Smooth muscle cell (in vitro differentiated cells): ENCODE measurements at regions not wholly inside any gene's neighbourhood (a gene's known extent, or its start where the extent isn't known, plus 50 kb on each side); places are given as distances from the start of the nearest gene placed in this dataset.

Experiments
- DNase-seq: peaks from one replicate; lab custom pipeline; 2025; ENCODE audit not compliant: unreplicated experiment; lab: John Stamatoyannopoulos, UW
- H2AFZ ChIP-seq: fragments of 200-600 bp; sonication (generic); 2 replicates; pipeline ENCODE4 v1.6.0; 2016; ENCODE audit warnings: antibody characterized with exemption, low read depth, mild to moderate bottlenecking
- H3F3A ChIP-seq: fragments of 200-600 bp; sonication (generic); 2 replicates; pipeline ENCODE4 v1.6.0; 2017; ENCODE audit warnings: antibody characterized with exemption, low read depth
- H3K27ac ChIP-seq: fragments of 200-600 bp; sonication (generic); 2 replicates; pipeline ENCODE4 v1.5.1; 2016; ENCODE audit warnings: low read depth, mild to moderate bottlenecking
- H3K27me3 ChIP-seq: fragments of 200-600 bp; sonication (generic); 2 replicates; pipeline ENCODE4 v1.6.1; 2016; ENCODE audit warnings: low read depth, mild to moderate bottlenecking
- H3K36me3 ChIP-seq: fragments of 200-600 bp; sonication (generic); 2 replicates; pipeline ENCODE4 v1.5.1; 2016; ENCODE audit warnings: low read depth
- H3K4me1 ChIP-seq: fragments of 200-600 bp; sonication (generic); 2 replicates; pipeline ENCODE4 v1.5.1; 2016; ENCODE audit warnings: low read depth
- H3K4me2 ChIP-seq: fragments of 200-600 bp; sonication (generic); 2 replicates; pipeline ENCODE4 v1.6.0; 2016; ENCODE audit warnings: mild to moderate bottlenecking
- H3K4me3 ChIP-seq: fragments of 200-600 bp; sonication (generic); 2 replicates; pipeline ENCODE4 v1.5.1; 2016; ENCODE audit warnings: mild to moderate bottlenecking
- H3K79me2 ChIP-seq: fragments of 200-600 bp; sonication (generic); 2 replicates; pipeline ENCODE4 v1.6.0; 2016; ENCODE audit warnings: low read depth, mild to moderate bottlenecking
- H3K9ac ChIP-seq: fragments of 200-600 bp; sonication (generic); 2 replicates; pipeline ENCODE4 v1.6.0; 2016; ENCODE audit warnings: low read depth
- H3K9me3 ChIP-seq: fragments of 200-600 bp; sonication (generic); replicated peaks from 2 replicates; pipeline ENCODE4 v1.5.1; 2016; ENCODE audit warnings: low read depth
- H4K20me1 ChIP-seq: fragments of 200-600 bp; sonication (generic); 2 replicates; pipeline ENCODE4 v1.6.0; 2016; ENCODE audit warnings: low read depth
- WGBS: methylation state at CpG from one replicate; pipeline ENCODE4 v1.1.7; 2016; ENCODE audit warnings: low lambda C conversion rate; 5-methylcytosine and 5-hydroxymethylcytosine counted together
- TF ChIP-seq, protein P1 (sequence below): fragments of 200-600 bp; sonication (generic); IDR thresholded peaks from 2 replicates; pipeline ENCODE4 v1.5.1; 2017; ENCODE audit warnings: borderline replicate concordance, mild to moderate bottlenecking, antibody characterized with exemption; ENCODE audit not compliant: insufficient read depth, poor library complexity, severe bottlenecking

DNA sequence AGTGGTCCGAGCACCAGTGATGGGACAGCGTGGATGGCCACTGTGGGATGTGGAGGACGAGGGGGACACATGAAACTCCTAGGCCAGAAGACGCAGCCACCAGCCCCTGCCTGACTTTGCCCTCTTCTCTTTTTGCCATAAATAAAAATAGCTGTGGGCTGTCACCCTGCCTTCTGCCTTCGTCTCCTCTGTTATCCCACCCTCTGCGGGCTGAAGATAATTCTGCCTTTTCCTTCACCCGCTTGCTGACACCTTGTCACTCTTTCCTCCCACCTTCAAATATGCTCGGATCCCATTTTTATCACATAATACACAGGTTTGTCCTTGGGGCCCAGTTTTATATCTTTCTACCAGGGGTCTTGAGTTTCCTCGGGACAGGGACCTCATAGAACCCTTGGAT is 87.6 kb upstream of the CIBAR2 start:
- H3K4me3 ChIP-seq: no peak overlapping the region
- TF ChIP-seq, protein P1, sequence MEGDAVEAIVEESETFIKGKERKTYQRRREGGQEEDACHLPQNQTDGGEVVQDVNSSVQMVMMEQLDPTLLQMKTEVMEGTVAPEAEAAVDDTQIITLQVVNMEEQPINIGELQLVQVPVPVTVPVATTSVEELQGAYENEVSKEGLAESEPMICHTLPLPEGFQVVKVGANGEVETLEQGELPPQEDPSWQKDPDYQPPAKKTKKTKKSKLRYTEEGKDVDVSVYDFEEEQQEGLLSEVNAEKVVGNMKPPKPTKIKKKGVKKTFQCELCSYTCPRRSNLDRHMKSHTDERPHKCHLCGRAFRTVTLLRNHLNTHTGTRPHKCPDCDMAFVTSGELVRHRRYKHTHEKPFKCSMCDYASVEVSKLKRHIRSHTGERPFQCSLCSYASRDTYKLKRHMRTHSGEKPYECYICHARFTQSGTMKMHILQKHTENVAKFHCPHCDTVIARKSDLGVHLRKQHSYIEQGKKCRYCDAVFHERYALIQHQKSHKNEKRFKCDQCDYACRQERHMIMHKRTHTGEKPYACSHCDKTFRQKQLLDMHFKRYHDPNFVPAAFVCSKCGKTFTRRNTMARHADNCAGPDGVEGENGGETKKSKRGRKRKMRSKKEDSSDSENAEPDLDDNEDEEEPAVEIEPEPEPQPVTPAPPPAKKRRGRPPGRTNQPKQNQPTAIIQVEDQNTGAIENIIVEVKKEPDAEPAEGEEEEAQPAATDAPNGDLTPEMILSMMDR: no peak
- no peak overlapping the region for H3K27ac ChIP-seq
- 92% methylated on average over 9 of the region's 9 CpGs for WGBS
- no peaks in the 10 kb centered on the region for H4K20me1 ChIP-seq
- H3K27me3 ChIP-seq: no peaks in the 10 kb centered on the region
- no peak for DNase-seq
- H3K9ac ChIP-seq: no peak overlapping the region
- H2AFZ ChIP-seq: no peak overlapping the region
- H3K36me3 ChIP-seq: no peaks in the 10 kb centered on the region
- peak overlapping the region; percentile 20 for H3K4me2 ChIP-seq
- H3K4me1 ChIP-seq: peaks cover 21% of the 10 kb centered on the region
- H3K79me2 ChIP-seq: peaks cover 36% of the 10 kb centered on the region
- peaks cover 28% of the 10 kb centered on the region for H3F3A ChIP-seq
- no peaks in the 10 kb centered on the region for H3K9me3 ChIP-seq

DNA sequence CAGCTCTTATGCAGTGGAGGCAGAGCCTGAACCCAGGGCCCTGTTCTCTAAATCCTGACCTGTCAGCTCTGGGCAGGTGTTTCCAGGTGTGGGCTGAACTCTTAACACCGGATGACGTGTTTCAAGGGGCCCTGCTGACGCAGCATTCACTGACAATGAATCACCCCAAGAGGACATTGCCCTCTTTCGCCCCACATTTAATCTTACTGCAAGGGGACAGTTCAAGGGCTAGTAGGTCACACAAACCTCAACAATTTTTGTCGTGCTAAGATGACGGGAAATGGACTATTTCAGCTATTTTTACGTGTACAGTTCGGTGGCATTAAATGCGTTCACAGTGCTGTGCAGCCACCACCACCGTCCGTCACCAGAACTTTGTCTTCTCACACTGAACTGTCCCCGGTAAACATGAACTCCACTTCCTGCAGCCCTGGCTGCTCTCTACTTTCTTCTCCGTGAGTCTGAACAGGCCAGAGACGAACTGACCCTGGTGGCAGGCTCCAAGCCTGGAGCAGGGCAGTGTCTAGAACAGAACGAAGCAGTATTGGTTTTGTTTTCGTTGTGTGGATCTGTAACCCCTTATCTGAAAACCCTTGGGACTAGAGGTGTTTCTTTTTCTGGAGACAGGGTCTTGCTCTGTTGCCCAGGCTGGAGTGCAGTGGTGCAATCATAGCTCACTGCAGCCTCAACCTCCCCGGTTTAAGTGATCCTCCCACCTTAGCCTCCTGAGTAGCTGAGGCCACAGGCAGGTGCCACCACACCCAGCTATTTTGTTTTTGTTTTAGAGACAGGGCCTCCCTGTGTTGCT is 88.4 kb upstream of the CIBAR2 start:
- Histone ChIP-seq H3K9me3 (no peaks in the 10 kb centered on the region), H3K27me3 (no peaks in the 10 kb centered on the region), H3F3A (peaks cover 28% of the 10 kb centered on the region), H3K4me3 (no peak overlapping the region), H3K79me2 (peaks cover 32% of the 10 kb centered on the region), H3K4me1 (peaks cover 21% of the 10 kb centered on the region), H3K27ac (peak overlapping the region; percentile 60), H4K20me1 (no peaks in the 10 kb centered on the region), H2AFZ (no peak overlapping the region), H3K36me3 (no peaks in the 10 kb centered on the region), H3K4me2 (peak overlapping the region; percentile 20), H3K9ac (no peak overlapping the region)
- WGBS: 55% methylated on average over 17 of the region's 17 CpGs
- no peak for DNase-seq
- TF ChIP-seq, protein P1: no peak

DNA sequence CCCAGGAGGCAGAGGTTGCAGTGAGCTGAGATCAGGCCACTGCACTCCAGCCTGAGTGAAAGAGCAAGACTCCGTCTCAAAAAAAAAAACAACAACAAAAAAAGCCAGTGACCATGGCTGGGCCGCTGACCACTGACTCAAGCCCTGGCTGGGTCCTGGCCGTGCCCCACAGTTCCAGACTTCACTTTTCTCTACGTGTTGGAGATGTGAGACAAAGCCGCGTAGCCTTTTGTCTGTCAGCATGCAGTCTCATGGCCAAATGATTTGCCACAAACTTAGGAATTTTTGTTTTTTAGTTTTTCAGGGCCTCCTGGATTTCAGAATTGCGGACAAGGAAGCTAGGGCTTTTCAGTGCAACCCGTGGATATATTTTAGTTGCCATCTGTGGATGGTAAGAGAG is 89.3 kb upstream of the CIBAR2 start:
- Histone ChIP-seq H3K27ac (peak overlapping the region; percentile 60), H3K4me3 (no peak overlapping the region), H2AFZ (peak overlapping the region; percentile 59), H3K4me1 (peaks cover 30% of the 10 kb centered on the region), H3K27me3 (no peaks in the 10 kb centered on the region), H3K4me2 (peak overlapping the region; percentile 20), H3F3A (peaks cover 28% of the 10 kb centered on the region), H4K20me1 (no peaks in the 10 kb centered on the region), H3K9me3 (no peaks in the 10 kb centered on the region), H3K36me3 (no peaks in the 10 kb centered on the region), H3K79me2 (peaks cover 26% of the 10 kb centered on the region), H3K9ac (peak overlapping the region; percentile 31)
- TF ChIP-seq, protein P1: no peak
- no peak for DNase-seq
- 56% methylated on average over 8 of the region's 8 CpGs for WGBS
